GM18505 (cell line): ENCODE measurements at regions not wholly inside any gene's neighbourhood (a gene's known extent, or its start where the extent isn't known, plus 50 kb on each side); places are given as distances from the start of the nearest gene placed in this dataset.
"Not testable (repeated sequence)": the region's sequence is repeated elsewhere in the genome, so short reads cannot be mapped to it uniquely, and the experiment has no call there.

Experiments used
- ATAC-seq: cut with Tn5 transposase; IDR thresholded peaks from one replicate; pipeline ENCODE4 v1.9.1; 2021; ENCODE audit not compliant: unreplicated experiment
- POLR2A ChIP-seq: IDR thresholded peaks from 4 replicates; pipeline ENCODE4 v1.6.1; 2011; ENCODE audit warnings: borderline replicate concordance; ENCODE audit not compliant: insufficient read depth, insufficient read length; ENCODE audit errors: extremely low read depth

GRCh38 chr5:174524351-174524750, 200.0 kb upstream of the MSX2 start:
- no peak for ATAC-seq
- TF ChIP-seq POLR2A, result no peak

DNA sequence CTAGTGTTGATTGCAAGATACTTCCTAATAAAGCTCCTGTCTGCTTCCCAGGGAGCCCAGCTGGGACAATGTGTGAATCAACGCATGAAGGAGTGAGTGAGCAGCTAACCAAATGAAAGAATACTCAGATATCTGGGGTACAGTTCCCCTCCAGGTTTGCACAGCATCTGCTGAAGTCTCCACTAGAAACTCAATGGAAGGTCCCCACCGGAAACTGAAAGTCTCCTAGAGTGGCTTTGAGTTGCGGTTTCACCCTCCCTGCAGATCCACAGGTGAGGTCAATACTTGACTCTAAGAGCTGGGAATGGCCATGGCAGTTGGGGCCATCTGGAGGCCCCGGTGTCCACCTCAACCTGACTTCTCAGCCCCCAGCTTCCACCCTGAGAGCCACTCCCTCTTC, 198.2 kb upstream of the MSX2 start:
- ATAC-seq, result no peak
- TF ChIP-seq POLR2A, result no peak

GRCh38 chr5:174527916-174528540, 196.4 kb upstream of the MSX2 start:
- no peak for TF ChIP-seq POLR2A
- ATAC-seq, result no peak

GRCh38 chr5:174528821-174529544, 195.4 kb upstream of the MSX2 start:
- ATAC-seq, result no peak
- TF ChIP-seq POLR2A, result no peak

GRCh38 chr5:174529925-174530681, 194.3 kb upstream of the MSX2 start:
- TF ChIP-seq POLR2A, result no peak
- no peak for ATAC-seq

GRCh38 chr5:174531782-174532191, 192.6 kb upstream of the MSX2 start:
- ATAC-seq, result no peak
- TF ChIP-seq POLR2A, result no peak

- ATAC-seq, result no peak
- no peak for TF ChIP-seq POLR2A
Measured at GRCh38 chr5:174532455-174533453, 191.6 kb upstream of the MSX2 start.

- no peak for TF ChIP-seq POLR2A
- ATAC-seq, result no peak
Measured at GRCh38 chr5:174533751-174534241, 190.6 kb upstream of the MSX2 start.

- ATAC-seq, result no peak
- no peak for TF ChIP-seq POLR2A
Measured at GRCh38 chr5:174535669-174536068, 188.7 kb upstream of the MSX2 start.

- not testable (repeated sequence) for ATAC-seq
Measured at GRCh38 chr5:174539823-174540222, 184.6 kb upstream of the MSX2 start.

GRCh38 chr5:174542037-174542436, 182.3 kb upstream of the MSX2 start:
- TF ChIP-seq POLR2A, result no peak
- no peak for ATAC-seq

DNA sequence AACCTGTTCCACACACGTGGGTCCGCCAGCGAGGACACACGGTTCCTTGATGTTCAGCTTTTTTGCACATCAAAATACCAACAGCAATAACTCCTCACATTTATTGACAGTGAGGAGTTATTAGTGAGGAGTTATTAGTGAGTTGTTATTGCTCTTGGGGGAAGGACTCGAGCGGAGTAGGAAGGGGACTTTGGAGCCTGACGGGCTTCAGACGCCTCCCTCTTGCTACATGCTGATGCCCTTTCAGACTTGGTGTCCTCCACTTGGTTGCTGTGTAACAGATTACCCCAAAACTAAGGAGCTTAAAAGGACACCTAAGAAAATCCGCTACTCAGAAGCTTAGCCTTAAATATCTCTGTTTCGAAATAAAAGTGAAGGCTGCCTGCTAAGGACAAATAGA, 181.9 kb upstream of the MSX2 start:
- no peak for ATAC-seq
- TF ChIP-seq POLR2A, result no peak

DNA sequence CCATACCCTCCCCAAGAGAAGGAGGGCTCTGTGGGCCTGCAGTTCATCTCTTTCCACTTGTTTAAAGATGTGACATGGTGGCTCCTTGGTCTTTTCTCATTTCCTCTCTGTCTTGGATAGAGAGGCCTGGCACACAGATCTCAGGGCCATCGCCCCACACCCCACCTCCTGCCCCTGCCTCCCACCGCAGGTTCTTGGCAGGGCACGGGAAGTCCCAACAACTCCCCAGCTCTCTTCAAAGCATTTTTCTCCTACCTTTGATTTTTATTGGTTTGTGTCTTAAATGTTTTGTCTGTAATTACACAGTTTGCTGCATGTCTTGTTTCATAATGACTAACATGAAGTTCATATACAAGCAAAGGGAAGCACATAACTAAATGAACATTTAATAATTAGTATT, 178.5 kb upstream of the MSX2 start:
- no peak for ATAC-seq
- no peak for TF ChIP-seq POLR2A
